ENCODE measurements at regions not wholly inside any gene's neighbourhood (a gene's known extent, or its start where the extent isn't known, plus 50 kb on each side); places are given as distances from the start of the nearest gene placed in this dataset.

GRCh38 chr14:43215524-43215923, 1291.6 kb downstream of the FSCB start:
- TF ChIP-seq REST (IDR thresholded peaks at IDR 0.05; ENCODE audit: unreplicated experiment) (no peak), EZH2 (IDR thresholded peaks at IDR 0.05; ENCODE audit: low read depth, unreplicated experiment) (no peak), CTCF (conservative IDR thresholded peaks at IDR 0.05; ENCODE audit: low read depth in 2 of 2) (no peak), JUNB (IDR thresholded peaks at IDR 0.05; ENCODE audit: unreplicated experiment) (no peak), ZNF331 (CRISPR knock-in tag; IDR thresholded peaks at IDR 0.05; ENCODE audit: low read depth) (no peak), CREB1 (CRISPR knock-in tag; IDR thresholded peaks at IDR 0.05; ENCODE audit: low read depth) (no peak), POLR2AphosphoS5 (IDR thresholded peaks at IDR 0.05; ENCODE audit: low read depth) (no peak), ZNF114 (CRISPR knock-in tag; IDR thresholded peaks at IDR 0.05) (no peak), EZH2phosphoT487 (IDR thresholded peaks at IDR 0.05; ENCODE audit: unreplicated experiment) (no peak), ZNF462 (CRISPR knock-in tag; IDR thresholded peaks at IDR 0.05) (no peak), ETS1 (IDR thresholded peaks at IDR 0.05) (no peak), STAT1 (IDR thresholded peaks at IDR 0.05; ENCODE audit: unreplicated experiment) (no peak)

Data from GM23338 (cell line).